Gastroesophageal sphincter (tissue), 3 donors: ENCODE measurements at regions not wholly inside any gene's neighbourhood (a gene's known extent, or its start where the extent isn't known, plus 50 kb on each side); places are given as distances from the start of the nearest gene placed in this dataset.

ENCODE experiments used
- CTCF ChIP-seq, 4 experiments: fragments of 200-600 bp in 2 of 4; fragments of 450-650 bp in 2 of 4; sonication (generic) in 1 of 4; IDR thresholded peaks; one replicate each; pipeline ENCODE4 v1.5.1; 2017 to 2019; ENCODE audit warnings: antibody characterized with exemption in 4 of 4, mild to moderate bottlenecking in 2 of 4, moderate library complexity in 2 of 4
- EP300 ChIP-seq: sonication (generic); formaldehyde crosslinking; IDR thresholded peaks from one replicate; pipeline ENCODE4 v1.6.1; 2017; ENCODE audit warnings: antibody characterized with exemption, mild to moderate bottlenecking
- POLR2A ChIP-seq, 2 donors: fragments of 450-650 bp; IDR thresholded peaks; one replicate each; pipeline ENCODE4 v1.6.1; 2017; ENCODE audit warnings: antibody characterized with exemption in 2 of 2, mild to moderate bottlenecking in 2 of 2, moderate library complexity in 1 of 2
- POLR2AphosphoS5 ChIP-seq: sonication (generic); formaldehyde crosslinking; IDR thresholded peaks from one replicate; pipeline ENCODE4 v1.6.1; 2017; ENCODE audit warnings: antibody characterized with exemption

- TF ChIP-seq CTCF (IDR thresholded peaks at IDR 0.05) (no peak), POLR2A (IDR thresholded peaks at IDR 0.05) (no peak), EP300 (no peak), POLR2AphosphoS5 (no peak)
These were observed 55.7 kb upstream of the ABCD2 start for GRCh38 chr12:39675263-39675662.
